GM12872 (cell line): ENCODE measurements at regions not wholly inside any gene's neighbourhood (a gene's known extent, or its start where the extent isn't known, plus 50 kb on each side); places are given as distances from the start of the nearest gene placed in this dataset.

Source experiments
- TF ChIP-seq, protein P1 (sequence below): IDR thresholded peaks from 3 replicates; pipeline ENCODE4 v1.5.1; 2011; ENCODE audit warnings: low read depth, mild to moderate bottlenecking, low read length, moderate library complexity; ENCODE audit not compliant: insufficient read depth

DNA sequence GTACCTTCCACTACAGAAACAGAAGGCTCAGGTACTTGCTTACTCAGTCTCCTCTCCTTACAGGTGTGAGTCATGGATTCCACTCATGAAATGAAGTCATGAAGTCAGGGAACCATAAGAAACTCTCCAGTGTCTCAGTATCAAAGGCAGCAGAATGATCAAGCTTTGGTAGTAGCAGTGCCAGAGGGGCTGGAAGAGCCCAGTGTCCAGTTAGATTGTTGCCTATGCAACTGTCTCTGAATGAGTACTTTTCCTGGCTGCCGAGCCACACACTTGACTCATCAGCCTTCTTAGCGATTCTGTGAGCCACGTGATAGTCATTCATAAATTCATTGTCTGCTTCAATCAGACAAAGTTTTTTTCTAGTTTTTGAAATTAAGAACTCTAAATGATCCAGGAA lies 52.2 kb upstream of the DTNBP1 start:
- TF ChIP-seq, protein P1, sequence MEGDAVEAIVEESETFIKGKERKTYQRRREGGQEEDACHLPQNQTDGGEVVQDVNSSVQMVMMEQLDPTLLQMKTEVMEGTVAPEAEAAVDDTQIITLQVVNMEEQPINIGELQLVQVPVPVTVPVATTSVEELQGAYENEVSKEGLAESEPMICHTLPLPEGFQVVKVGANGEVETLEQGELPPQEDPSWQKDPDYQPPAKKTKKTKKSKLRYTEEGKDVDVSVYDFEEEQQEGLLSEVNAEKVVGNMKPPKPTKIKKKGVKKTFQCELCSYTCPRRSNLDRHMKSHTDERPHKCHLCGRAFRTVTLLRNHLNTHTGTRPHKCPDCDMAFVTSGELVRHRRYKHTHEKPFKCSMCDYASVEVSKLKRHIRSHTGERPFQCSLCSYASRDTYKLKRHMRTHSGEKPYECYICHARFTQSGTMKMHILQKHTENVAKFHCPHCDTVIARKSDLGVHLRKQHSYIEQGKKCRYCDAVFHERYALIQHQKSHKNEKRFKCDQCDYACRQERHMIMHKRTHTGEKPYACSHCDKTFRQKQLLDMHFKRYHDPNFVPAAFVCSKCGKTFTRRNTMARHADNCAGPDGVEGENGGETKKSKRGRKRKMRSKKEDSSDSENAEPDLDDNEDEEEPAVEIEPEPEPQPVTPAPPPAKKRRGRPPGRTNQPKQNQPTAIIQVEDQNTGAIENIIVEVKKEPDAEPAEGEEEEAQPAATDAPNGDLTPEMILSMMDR: no peak

DNA sequence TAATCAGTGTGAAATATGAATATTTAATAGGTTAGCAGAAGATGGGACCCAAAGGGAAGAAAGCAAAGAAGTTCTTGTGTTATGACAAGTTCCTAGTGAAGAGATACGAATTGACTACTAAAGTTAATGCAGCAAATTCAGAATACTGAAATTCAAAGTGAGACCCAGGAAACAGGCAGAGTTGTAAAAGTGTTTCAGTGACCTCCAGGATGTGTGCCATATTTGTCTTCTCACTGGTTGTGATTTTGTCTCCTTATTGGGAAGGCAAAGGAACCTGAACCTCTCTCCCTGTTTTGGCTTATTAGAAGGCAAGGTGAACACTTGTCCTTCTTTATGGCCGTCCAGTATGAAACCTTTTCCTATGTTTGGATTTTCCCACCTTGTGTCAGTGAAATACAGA lies 51.8 kb upstream of the DTNBP1 start:
- TF ChIP-seq, protein P1: no peak

DNA sequence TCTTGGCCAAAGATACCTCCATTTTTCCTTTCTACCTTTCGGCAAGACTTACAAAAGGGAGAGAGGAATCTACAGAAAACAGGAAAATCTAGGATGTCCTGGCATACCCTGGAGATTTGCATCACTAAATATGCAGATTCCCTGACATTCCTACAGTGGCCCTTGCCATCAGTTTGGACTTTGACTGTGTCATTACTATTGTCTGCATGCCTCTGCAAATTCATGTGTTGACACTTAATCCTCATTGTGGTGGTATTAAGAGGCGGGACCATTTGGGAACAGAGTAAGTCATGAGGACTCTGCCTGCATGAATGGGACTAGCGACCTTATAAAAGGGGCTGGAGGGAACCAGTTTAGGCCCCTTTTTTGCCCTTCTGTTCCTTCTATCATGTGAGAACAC lies 50.5 kb upstream of the DTNBP1 start:
- TF ChIP-seq, protein P1: no peak

DNA sequence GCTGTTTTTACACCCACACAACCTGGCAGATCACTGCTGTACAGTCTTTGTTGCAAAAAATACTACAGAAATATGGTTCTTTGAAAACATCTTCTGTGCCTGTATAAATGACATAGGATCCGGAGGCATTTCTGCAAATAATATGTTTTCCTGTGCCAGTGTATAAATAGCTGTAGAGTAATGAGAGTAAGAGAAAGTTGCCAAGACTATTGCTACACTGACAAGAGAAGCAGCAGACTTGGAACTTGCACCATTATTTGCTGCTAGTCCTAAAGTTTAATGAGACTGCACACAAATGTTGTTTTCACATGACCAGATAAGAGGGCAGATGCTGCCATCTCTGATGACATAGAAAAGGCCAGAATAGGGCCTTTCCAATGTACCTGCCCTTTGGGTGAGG lies 50.0 kb upstream of the DTNBP1 start:
- TF ChIP-seq, protein P1: no peak
